HG02610 (cell line): ENCODE measurements at regions not wholly inside any gene's neighbourhood (a gene's known extent, or its start where the extent isn't known, plus 50 kb on each side); places are given as distances from the start of the nearest gene placed in this dataset.

ENCODE experiments used
- ATAC-seq: cut with Tn5 transposase; IDR thresholded peaks from one replicate; pipeline ENCODE4 v1.9.1; 2021; ENCODE audit warnings: mild to moderate bottlenecking, moderate library complexity; ENCODE audit not compliant: unreplicated experiment

DNA sequence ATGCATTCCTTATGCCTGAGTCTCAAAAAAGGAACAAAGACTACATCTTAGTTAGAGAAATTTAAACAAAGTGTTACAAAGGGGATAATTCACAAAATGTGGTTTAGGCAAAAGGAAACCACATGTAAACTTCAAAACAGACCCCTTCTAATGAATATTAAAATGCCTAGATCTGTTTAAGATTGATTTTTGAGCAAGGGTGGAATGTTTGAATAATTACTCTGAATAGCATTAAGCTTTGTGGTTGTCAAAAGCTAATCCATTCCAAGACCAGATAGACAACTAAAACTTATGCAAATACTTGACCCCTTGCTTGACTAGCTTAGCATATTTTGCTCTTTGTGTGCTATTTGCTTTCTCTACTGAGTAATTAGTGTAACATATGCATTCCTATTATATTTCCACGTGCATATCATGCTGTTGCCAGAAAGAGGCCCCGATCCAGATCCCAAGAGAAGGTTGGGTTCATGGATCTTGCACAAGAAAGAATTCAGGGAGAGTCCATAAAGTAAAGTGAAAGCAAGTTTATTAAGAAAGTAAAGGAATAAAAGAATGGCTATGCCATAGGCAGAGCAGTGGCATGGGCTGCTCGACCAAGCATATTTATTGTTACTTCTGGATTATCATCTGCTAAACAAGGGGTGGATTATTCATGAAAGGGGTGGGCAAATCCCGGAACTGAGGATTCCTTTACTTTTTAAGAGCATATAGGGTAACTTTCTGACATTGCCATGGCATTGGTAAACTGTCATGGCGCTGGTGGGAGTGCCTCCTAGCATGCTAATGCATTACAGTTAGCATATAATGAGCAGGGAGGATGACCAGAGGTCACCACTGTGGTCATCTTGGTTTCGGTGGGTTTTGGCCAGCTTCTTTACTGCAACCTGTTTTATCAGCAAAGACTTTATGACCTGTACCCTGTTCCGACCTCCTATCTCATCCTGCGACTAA lies 1193.4 kb upstream of the EYS start:
- ATAC-seq: no peak

DNA sequence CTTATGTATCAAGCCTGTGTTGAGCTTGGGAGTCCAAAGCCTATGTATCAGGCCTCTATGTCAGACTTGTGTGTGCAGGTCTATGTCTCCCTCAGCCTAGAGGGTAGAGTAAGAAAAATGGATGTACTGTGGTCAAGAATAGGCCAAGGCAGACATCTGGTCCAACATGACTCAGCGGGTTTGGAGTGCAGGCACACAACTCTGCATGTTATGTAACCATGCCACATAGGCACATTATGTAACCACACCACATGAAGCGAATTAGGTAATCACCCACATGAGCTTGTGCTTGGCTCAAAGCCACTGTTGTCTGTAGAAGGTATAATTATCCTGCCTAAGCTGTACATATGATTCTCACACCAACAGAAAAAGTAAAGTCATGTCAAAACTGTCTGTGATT lies 1190.5 kb upstream of the EYS start:
- no peak for ATAC-seq

DNA sequence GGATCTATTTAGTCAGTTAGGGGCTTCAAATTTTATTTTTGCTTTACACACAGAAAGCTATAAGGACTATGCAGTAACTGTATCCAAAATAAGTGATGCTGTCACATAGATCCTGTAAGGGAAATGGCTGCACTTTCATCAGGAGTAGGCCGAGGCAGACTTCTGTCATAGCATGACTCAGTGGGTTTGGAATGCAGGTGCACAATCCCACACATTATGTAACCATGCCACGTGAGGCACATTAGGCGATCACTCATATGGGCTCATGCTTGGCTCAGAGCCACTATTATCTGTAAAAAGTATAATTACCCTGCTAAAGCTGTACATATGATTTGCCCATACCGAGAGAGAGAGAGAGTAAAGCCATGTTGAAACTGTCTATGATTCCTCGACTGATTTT lies 1189.4 kb upstream of the EYS start:
- ATAC-seq: no peak

DNA sequence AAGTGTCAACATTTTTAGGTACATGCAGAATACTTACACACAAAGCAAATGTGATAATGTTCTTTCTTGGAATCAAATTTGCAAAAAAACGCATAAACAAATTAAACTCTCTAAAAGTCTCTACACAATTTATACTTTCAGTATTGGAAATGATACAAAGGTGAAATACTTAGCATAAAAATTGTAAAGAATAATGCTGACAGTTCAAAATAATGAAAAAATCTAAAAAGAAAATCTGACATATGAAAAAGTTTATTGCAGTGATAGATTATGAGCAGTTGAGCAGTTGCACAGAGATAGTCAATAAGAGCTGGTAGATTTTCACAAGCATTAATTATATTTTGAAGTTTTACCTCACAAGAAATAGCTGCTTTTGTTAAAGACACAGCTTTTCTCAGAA lies 1176.4 kb upstream of the EYS start:
- no peak for ATAC-seq

DNA sequence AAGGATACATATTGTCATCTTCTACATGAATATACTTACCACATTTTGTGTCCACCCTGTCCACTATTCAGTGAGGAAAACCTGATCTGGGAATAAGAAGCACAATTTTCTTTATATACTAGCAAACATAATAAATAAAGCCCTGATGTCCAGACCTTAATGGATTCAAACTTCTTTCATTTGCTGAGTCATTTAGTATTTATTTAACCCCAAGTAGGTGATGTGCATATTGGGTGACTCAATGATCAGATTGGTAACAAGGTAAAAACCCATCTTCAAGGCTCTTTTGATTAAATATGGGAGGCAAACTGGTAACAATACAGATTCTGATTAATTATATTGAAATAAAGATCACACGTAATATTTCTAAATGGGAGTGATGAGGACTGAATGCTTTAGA lies 1159.8 kb upstream of the EYS start:
- no peak for ATAC-seq

DNA sequence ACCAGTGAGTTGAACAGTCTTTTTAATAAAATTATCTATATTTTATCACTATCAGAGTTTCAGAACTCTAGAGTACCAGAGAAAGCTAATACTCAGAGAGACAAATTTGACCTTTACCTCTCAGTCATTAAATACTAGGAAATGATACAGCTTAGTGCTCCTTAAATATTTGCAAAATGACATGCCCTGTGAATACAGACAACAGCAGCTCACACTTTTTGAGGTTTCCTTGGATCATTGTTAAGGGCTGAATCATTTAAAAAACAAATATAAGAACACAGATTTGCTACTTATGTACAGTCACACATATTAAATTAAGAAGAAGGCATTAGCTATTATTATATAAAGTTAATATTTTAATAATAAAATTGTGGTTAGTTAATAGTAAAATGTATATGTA lies 1158.7 kb upstream of the EYS start:
- no peak for ATAC-seq

DNA sequence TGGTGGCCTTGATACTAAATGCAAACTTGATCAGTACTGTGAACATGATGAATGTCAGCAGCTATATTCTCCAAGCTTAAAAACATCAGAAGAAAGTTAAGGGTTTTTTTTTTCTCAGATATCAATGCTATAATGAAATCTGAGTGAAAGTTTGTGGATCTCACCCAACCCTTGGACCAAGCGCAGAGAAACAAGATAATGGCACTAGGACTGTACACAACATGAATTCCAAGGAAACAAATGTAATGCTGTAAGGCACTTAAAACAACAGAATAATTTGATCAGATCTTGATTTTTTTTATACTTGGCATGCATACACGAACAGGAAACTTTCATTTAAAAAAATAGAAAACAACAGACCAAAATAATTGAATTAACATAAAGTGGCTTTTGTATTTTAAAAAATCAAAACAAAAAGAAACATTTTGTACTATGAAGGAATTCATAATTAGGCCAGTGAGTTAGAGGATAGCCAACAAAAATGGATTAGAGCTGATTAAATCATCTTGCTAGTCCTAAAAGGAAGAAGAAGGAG lies 1154.0 kb upstream of the EYS start:
- ATAC-seq: no peak

DNA sequence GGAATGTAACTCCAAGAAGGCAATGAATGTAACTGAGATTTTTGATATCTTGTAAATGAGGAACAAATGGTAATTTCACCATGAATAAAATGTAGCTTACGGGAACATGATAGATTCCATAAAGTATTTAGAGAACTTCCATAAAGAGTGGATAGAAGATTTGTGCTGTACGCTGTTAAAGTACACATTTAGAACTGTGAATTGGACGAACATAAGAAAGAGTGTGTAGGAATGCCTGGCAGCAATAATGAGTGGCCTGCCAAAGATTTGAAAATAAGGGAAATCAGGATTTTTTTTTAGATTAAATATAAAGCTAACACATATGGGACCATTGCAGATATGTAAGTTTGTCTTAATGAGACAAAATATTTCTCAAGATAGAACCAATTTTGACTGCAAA lies 1153.3 kb upstream of the EYS start:
- ATAC-seq: no peak

DNA sequence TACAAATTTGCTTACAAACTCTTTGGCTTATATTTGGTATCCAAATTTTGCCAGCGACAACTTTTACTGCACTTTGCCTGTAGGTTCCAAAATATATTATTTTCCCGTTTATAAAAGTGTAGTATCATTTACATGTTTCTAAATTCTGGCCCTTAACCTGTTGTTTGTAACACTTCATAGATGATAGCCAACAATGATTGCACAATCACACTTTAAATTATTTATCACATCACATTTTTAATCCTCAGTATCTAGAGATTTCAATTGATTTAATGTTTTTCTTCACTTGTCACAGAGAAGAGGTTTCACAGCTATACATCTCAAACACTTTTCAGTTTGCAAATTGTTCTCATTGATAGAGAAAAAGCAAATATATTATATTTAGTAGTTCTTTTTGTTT lies 1151.2 kb upstream of the EYS start:
- no peak for ATAC-seq

DNA sequence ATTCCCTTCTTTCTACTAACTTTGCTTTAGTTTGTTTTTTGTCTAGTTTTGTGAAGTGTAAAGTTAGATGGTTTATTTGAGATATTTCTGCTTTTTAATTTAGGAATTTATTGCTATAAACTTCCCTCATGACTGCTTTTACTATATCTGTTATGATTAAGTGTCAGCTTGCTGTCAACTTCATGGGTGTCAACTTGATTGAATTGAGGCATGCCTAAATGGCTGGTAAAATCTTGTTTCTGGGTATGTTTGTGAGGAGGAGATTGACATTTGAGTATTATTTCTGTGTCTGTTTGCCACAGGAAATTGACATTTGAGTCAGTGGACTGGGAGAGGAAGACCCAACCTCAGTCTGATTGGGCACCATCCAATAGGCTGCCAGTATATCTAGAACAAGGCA lies 1147.0 kb upstream of the EYS start:
- no peak for ATAC-seq

DNA sequence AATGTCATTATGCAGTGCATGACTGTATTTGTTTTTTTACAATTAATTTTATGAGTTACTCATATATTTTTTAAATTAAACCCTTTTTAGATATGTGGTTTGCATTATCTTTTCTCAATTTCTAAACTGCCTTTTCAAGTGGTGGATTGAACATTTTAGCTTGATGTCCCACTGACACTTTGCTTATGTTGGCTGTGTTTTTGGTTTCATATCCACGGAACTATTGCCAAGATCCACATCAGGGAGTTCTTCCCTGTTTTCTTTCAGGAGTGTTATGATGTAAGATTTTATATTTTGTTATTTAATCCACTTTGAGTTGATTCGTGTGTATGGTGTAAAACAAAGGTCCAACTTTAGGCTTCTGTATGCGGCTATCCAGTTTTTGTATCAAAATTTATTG lies 1144.9 kb upstream of the EYS start:
- no peak for ATAC-seq

DNA sequence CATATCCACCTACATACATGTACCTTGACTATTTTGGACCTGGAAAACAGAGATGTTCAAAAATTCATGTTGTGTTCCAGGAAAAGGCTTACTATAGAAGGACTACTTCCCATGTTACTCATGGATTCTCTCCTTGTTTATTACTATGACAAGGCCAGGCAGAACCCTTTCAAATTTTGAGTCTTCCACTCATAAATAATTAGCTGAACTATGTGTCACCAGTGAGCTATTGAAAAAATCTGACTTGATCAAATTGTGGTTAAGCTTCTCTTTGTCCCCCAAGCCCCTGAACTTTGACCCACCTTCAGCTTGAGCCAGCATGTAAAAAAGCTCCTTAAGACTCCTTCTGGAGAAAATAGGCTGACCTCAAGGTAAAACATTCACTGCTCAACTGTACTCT lies 1142.8 kb upstream of the EYS start:
- no peak for ATAC-seq

DNA sequence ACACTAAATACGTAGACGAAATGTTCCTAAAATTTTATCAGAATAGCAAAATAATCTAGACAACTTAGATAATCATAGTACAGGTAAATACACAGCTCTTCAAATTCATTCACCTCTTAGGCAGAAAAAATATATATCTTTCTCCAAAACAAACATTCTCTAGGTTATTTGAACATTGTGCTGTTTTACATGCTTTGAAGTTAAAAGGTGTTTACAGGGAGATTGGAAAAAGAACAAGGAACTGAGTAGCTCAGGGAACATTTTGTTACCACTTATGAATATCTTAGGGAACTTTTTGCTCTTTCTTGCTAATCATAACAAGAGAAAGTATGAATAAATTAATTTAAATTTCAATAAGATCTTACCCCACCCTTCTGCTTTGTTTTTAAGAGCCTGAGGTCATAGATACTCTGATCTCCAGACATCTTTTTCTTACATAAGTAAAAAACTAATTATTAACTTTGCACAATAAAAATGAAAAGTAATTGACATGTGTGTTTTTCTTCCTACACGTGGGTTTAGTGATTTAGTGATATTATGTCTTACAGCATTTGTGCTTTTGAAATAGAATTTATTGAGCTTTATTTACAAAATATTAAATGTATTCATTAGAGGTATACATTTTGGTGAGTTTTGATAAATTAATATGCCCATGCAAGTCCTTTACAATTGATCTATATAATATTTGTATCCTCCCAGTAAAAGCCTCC lies 1141.4 kb upstream of the EYS start:
- ATAC-seq: no peak

DNA sequence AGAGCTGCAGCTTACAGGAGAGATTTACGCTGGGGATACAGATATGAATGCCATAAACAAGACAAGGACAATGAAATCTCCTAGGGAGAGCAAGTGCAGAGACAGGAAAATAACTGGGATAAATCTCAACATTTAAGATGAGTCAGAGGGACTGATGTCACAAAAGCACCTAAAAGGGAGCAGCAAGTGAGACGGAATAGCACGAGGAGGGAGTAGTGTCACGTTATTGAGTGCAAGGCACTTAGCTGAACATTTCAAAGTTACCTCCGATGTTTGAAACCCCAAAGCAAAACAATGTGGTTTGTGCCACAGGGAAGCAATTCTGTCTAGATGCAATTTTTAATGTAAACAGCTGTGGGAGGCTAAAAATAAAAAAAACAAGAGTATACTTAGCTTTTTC lies 1131.7 kb upstream of the EYS start:
- no peak for ATAC-seq

DNA sequence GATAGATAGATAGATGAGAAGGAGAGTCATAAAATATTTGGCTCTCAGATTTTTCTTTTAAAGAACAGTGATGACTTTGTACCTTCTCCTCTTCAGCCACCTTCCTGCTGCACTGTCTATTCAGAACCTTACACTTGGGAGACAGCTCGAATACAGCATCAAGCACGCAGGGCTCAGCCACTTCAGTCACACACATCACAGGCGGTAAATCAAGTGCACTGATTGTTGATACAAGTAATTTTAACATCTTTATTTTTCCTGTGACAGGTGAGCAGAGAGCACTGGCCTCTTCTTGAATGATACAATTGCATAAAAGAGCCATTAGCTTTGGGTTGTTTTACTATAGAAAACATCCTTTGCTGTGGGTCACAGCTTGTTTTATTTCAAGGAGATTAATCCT lies 1118.5 kb upstream of the EYS start:
- ATAC-seq: no peak

DNA sequence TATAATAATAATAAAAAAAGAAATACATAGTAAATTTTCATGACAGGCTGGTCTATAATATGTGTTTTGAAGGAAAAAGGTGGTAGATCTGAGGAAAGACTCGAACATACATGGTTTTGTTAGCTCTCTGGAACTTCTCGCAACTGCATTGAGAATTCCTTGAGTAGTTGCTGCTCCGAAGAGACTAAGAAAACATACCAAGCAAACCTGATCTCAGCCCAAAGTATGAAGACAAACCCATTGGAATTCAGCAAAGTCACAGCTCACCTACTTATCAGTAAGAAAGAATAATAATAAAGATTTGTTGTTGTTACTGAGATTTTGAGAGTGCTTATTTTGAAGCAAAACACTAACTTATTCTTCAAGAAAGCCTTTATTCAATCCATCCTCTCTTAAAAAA lies 1107.1 kb upstream of the EYS start:
- ATAC-seq: no peak

DNA sequence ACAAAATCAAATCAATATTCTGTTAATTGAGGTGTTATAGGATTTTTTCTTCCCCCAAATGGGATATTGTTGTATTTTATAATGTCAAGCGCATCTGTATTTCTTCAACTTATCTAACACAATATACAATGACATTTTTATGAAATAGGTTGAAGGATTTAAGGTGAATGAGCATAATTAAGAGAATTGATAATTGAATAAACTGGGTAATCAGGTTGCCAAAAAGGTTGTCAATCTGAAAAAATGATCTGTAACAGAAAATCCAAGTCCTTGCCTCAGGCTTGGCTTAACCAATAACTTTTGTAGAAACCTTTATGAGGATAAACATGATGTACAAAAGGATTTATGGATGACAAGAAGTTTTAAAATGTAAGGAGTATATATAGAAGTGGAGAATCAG lies 1101.7 kb upstream of the EYS start:
- no peak for ATAC-seq

DNA sequence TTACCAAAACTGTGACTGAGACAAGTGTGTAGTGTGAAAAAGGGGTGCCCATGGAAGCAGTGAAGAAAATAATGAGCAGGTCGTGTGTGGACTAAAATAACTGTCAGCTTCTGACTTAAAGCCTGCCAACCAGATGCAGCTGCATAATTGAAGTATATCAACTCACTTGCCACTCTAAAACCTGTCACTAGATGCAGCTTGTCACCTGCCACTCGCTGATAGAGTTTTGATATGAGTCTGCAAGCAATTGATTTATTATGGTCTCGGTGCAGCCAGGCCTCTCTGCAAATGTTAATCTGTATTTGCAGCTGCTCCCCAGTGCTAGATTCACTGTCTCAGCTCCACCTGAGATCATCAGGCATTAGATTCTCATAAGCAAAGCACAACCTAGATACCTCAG lies 1090.0 kb upstream of the EYS start:
- no peak for ATAC-seq

DNA sequence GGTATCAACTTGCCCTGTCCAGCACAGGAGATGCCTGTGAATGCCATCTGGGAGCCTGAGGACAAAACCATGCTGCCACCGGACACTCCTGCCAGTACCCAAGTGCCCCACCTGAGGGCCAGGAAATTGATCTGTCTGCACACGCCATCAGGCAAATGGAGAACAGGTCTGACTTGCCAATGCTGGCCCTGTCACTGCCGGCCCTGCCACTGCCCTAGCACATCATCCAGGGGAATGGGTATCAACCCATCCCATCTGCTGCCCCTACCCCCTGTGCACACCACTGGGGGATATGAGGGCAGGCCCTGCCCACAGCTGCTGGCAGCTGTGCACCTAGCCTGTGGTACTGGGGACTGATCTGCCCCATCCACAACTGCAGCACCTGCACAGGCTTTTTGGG lies 1081.6 kb upstream of the EYS start:
- no peak for ATAC-seq

DNA sequence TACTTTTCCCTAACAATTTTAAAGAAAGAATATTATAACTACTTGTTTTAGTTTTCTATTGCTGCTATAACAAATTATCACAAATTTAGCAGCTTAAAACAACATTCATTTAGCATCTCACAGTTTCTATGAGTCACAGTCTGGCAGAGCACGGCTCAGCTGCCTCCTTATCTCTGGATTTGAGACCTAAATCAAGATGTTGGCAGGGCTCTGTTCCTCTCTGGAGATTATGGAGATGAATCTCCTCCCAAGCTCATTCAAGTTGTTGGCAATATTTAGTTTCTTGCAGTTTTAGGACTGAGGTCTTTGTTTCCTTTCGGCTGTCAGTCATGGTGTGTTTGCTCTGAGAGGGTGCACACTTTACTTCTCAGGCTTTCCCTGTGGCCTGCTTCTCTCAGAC lies 1065.8 kb upstream of the EYS start:
- no peak for ATAC-seq

DNA sequence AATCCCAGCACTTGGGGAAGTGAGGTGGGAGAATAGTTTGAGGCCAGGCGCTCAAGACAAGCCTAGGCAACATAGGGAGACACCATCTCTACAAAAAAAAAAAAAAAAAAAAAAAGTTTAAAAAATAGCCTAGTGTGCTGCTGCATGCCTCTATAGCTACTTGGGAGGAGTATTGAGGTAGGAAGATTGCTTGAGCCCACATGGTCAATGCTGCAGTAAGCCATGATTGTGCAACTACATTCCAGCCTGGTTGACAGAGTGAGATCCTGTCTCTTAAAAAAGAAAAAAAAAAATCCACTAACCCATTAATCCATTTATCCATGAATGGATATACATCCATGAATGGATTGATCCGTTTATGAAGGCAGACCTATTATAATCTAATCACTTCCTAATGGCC lies 1064.6 kb upstream of the EYS start:
- no peak for ATAC-seq

DNA sequence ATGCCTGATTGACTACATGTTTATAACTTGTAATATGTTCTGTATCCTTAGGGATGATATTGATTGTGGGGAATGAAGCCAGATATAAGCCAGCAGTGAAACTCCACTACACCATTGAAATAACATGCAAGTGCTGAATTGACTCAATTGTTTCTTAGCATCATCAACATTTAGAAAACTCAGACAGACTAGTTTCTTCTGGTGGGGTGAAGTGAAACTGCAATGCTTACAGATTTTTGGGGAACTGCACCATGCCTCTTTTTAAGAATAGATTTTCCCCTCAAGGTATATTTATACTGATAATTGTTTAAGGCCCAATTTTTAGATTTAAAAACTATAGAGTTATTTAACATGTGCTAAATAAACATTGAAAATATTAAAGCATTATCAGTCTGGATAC lies 1044.6 kb upstream of the EYS start:
- no peak for ATAC-seq
